A204.1 (cell line): ENCODE measurements at regions not wholly inside any gene's neighbourhood (a gene's known extent, or its start where the extent isn't known, plus 50 kb on each side); places are given as distances from the start of the nearest gene placed in this dataset.
"Not testable (repeated sequence)": the region's sequence is repeated elsewhere in the genome, so short reads cannot be mapped to it uniquely, and the experiment has no call there.

Source experiments
- FAIRE-seq: peaks from 2 replicates; lab custom pipeline; 2012; peaks lifted over from hg19 to GRCh38; lab: Jason Lieb, UNC

DNA sequence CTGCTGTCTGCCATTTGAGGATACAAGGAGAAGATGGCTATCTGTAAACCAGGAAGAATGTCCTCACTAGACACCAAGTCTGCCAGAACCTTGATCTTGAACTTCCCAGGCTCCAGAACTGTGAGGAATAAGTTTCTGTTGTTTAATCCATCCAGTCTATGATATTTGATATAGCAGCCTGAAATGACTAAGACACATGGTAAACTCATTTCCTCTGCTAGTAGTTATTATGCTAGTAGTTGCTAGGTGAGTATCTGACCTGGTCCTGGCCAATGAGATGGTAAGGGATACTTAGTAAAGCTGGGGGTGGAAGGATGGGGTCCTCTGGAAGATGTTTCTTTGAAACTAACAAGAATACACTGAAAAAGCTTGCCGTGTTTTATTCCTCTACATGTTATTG lies 280.7 kb upstream of the ARHGEF26 start:
- FAIRE-seq = no peak

DNA sequence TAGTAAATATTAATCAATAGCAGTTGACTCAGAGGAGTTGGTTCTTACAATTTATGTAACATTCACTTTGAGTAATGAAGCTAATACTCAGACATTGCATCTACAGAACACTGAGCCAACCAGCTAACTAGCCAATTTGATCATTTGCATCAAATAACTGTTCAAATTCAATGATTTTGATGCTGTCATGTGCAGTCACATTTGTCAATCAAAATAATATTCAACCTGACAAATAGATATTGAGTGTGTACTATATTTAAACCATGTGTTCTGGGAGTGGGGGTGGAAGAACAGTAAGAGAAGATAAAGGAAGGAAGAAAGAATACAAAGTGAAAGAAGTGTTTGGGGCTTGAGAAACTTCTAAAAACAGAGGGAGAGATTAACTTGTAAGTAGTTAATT lies 277.2 kb upstream of the ARHGEF26 start:
- FAIRE-seq = no peak

DNA sequence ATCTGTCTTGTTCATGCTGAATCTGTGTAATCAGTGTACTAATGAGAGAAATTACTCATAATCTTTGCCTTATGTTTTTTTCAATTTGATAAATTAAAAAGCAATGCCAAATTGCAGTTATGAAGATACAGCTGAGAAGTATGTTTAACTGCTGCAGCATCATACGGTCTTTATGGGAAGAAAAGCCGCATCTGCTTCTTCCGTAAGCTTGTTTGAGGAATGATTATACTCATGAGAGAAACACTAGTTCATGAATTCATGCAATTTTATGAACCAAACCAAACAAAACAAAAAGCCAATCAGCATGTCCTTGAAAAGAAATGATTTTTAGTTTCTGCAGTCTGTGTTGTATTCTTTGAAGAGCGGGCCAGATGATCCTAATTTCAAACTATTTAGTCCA lies 275.9 kb upstream of the ARHGEF26 start:
- FAIRE-seq = no peak

DNA sequence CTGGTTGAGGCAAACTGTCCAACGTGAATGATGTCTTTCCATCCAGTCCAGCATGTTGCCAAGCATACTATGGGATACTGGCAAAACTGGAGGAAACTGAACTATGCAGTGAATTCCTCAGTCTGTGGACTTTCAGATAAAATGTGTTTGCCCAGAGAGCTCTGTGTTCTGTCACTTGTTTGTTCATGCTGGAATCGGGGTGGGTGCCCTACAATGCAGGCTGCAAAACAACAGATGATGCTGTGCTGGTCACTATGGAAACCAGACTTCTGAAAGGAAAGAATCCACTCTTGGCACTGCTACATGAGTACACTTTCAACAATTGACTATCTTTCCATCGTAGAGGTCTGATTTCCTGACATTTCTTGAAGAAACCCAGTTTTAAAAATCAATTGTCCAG lies 272.5 kb upstream of the ARHGEF26 start:
- no peak for FAIRE-seq

DNA sequence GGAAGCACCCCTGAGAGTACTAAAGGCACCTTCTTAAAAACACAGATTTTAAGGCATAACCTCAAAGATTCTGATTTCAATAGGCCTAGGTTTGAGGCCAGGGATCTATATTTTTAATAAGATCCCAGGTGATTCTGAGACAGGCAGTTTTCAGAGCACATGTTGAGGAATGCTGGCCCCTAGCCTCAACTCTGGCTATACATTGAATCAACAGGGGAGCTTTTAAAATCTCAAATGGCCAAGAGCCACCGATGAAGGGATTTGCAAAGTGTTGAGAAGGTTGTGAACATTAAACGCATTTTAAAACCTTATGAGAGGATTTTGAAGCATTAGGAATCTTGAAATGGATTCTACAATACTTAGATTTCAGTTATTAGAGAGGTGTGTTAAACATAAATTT lies 268.8 kb upstream of the ARHGEF26 start:
- FAIRE-seq = no peak

DNA sequence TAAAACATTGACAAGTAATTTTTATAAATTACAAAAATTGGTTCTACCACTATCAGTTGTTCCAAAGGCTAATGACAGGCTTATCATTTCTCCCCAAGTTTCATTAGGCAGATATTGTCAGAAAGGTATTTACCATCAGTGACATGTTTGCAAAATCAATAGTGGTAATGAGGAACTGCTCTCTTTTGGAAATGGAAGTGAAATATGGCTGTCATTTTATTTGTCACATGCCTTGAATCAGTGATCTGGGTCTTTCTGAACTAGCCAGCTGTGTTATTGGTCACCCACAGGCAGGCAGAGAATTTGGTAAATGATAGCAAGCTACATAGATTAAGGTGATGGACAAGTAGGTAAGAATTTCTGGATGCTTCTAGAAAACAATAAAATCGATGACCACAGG lies 268.0 kb upstream of the ARHGEF26 start:
- no peak for FAIRE-seq

DNA sequence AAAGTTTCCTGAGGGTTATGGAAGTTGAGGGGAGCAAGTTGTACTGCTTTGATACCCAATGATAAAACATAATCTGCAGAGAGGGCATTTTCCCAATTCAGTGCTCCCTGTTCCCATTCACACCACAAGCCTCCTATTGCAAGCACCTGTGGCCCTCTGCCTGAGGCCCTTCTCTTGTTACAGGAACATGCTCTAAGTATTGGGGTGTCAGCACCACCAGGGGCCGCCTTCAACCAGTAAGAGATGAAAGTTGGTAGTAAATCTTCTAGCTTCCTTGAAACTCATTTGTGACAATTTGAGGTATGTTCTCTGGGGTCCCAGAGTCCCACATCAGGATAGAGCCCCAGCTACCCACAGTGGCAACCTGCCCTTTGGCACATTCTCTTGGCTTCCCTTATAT lies 265.4 kb upstream of the ARHGEF26 start:
- FAIRE-seq = no peak

DNA sequence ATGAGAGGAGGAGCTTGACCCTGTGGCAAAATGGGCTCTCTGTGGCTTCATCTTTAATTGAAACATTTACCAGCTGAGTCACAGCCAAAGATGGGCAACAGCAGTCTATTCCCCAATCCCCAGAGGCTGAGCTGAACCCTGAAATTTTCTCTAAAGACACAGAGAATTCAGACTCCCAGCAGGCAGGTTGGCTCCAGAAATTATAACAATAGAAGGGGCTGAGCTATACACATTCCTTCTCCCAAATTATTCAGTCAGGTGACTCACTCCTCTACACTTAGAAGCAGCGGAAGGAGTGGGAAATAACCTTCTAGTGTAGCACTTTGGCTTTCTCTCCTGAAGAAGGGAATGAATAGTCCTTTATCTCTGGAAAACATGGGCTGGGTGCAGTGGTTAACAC lies 264.3 kb upstream of the ARHGEF26 start:
- FAIRE-seq = no peak

DNA sequence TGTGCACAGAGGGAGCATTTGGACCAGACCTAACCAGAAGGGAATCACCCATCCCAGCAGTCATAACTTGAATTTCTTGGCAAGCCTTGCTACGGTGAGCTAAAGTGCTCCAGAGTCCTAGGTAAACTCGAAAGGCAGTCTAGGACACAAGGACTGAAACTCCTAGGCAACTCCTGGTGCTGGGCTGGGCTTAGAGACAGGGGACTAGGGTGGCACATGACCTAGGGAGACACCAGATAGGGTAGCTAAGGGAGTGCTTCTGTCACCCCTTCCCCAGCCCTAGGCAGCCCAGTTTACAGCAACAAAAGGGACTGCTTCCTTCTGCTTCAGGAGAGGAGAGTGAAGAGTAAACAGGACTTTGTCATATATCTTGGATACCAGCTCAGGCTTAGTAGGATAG lies 256.4 kb upstream of the ARHGEF26 start:
- FAIRE-seq = no peak

DNA sequence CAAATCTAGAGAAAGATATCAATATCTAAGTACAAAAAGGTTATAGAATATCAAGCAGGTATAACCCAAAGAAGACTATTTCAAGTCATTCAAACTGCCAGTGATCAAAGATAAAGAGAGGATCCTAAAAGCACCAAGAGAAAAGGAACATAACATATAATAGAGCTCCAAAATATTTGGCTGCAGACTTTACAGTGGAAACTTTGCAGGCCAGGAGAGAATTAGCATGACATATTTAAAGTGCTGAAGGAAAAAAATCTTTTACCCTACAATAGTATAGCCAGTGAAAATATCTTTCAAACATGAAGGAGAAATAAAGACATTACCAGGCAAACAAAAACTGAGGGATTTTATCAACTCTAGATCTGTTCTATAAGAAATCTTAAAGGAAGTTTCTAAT lies 254.3 kb upstream of the ARHGEF26 start:
- no peak for FAIRE-seq

DNA sequence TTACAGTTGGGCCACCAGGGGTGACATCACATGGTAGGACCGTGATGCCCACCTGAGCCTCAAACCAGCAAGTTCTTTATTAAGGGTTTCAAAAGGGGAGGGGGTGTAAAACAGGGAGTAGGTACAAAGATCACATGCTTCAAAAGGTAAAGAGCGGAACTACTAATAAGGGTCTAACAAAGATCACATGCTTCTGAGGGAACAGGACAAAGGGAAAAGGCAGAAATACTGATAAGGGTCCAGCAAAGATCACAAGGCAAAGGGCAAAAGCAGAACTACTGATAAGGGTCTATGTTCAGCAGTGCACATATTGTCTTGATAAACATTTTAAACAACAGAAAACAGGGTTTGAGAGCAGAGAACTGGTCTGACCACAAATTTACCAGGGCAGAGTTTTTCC lies 246.8 kb upstream of the ARHGEF26 start:
- FAIRE-seq = not testable (repeated sequence)

DNA sequence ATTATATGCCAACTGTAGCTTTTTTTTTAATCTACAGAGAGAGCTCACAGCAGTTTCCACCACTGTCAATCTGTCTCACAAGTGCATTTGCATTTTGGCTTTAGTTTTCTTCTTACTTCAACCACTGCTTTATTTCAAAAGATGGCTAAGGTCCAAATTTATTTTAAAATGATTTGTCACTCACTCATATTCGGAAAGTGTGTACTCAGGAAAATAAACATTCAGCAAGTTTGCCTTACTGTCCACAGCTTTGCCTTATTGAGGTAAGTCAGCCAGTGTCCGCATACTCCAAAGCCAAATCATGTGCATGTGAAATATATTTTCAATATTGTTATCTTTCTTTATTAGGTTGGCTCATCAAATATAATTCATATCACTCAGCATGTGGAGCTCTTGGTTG lies 240.7 kb upstream of the ARHGEF26 start:
- no peak for FAIRE-seq

DNA sequence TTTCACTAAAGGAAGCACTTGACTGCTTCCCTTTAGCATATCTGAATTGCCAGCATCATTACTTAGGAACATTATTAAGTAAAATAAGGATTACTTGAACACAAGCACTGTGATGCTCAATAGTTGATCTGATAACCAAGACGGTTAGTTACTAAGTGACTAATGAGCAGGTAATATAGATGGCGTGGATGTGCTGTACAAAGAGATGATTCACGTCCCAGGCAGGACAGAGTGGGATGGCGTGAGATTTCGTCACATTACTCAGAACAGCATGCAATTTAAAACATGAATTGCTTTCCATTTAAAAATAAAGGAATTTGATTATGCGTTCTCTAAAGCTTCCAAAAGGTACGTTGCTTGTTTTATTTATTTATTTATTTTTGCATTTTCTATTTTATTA lies 240.0 kb upstream of the ARHGEF26 start:
- no peak for FAIRE-seq

DNA sequence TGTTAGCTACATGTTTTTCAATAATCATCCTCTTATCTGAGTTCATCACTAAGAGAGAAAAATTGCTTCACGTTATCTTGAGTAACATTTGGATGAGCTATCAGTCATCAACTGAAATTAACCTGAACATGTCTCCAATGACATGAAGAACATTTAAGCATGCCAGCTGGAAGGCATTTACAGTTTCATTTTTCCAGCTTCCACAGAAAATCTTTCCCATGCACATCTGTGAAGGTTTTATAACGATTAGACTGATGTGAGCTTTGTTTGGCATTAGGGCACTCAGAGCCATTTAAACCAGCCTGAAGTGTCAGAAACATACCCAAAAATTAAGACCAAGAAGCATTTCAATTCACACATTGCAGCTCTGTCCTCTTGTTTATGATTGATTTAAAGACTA lies 235.8 kb upstream of the ARHGEF26 start:
- FAIRE-seq = no peak

DNA sequence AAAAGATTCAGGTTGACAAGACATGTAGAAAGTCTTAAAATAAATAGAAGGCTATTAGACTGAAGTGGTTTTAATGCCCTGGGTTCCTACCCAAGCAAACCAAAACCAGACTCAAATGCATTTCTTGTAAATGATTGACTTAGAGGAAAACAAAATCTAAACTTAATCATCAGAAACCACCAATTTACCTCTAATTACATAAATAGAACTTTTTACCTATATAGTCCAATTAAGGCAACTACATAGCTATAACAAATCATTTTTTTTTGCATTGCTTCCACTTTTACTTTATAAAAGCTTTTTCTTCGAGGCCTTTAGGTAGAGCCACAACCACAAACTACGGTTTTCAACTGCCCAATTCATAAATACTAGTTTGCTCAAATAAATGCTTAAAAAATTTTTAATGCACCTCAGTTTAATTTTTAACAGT lies 231.3 kb upstream of the ARHGEF26 start:
- FAIRE-seq = no peak

DNA sequence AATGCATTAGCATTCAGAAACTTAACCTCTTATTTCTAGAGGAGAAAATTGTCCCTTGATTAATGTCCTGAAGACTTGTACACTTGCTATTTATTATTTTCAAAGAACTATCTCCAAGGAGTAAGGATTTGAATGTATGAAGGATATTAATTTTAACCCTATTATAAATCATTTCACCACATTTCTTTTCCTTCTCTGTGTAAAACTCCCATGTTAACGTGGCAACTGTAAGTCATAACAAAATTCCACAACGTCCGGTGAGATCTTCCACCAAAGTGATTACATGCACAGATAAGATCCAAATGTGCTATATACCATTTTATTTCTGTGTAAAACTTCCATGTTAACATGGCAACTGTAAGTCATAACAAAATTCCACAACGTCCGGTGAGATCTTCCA lies 229.1 kb upstream of the ARHGEF26 start:
- no peak for FAIRE-seq

DNA sequence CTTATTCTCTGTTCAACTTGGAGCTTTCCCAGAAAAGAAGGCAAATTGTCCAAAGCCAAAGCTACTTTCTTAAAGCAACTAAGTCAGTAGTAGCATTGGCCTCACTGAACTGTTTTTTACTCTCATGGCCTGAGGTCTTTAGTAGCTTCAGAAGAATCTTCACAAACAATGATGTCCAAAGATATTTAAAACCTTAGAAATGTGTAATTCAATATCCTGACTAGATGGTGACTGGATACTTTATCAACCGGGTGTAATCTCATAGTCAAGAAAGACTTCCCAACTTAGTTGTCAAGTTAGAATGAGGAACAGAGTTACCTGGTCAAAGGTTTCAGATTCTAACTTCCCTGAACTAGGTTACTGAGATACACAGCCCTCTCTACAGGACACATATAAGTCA lies 226.3 kb upstream of the ARHGEF26 start:
- no peak for FAIRE-seq

DNA sequence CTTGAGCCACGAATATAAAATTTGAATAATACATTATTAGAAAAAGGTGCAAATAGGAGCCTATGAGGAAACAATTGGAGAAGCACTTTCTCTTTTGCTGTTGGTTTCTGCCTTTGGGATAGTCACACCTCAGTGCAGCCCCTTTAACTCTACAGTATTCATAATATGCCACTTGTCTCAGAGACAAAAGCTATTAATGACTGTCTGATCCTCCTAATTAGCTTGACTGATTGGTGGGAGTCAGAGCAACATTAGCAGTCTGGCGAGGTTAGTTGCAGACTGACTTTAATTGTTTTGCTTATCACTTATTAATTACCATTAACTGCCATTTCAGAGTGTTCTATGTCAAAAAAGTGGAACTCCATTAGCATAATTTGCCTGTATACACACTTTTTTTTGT lies 225.0 kb upstream of the ARHGEF26 start:
- FAIRE-seq = no peak

DNA sequence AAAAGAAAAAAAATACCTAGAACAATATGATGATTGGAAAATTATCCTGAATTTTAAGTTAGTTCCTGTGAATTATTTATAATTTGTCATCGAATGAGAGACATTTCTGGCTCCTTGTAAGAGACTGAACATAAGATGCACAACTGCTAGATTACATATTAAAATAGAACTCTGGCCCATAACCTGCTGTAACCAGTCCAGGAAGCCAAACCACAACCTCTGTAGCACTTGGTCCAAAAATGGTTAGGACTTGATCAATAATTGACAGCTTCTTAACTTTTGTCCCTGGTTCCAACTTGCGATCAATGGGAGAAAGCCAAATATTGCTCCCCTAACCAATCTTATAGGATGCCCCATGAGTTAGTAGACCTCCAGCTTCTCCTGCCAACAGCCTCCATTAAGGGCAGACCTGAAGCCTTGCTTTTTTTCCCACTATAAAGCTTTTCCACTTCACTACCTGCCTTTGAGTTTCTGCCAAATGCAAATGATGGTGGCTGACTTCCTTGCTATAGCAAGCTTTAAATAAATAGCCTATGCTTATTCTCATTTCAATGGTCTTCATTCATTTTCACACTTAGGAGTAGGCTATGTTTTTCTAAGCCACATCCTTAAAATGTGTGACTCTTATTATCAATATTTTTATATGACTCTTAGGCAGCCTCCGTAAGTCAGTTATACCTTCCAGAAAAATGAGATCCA lies 224.0 kb upstream of the ARHGEF26 start:
- no peak for FAIRE-seq

DNA sequence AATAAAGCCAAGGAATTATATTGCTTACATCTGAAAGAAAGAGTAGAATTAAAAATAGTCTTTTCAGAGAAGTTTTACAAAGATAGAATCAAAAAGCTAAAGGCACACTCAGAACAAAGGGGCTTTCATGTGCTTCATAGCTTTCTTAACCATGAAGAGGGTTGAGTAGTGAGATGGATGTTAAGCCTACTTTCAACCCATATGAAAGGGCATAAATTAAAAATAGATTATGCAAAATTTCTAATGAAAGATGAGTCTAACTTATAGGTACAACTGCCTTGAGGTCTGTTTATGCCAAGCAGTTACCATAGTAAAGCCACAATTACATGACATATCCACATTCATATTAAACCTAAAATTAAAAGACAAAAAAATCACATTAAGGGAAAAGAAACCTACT lies 223.3 kb upstream of the ARHGEF26 start:
- FAIRE-seq = no peak

DNA sequence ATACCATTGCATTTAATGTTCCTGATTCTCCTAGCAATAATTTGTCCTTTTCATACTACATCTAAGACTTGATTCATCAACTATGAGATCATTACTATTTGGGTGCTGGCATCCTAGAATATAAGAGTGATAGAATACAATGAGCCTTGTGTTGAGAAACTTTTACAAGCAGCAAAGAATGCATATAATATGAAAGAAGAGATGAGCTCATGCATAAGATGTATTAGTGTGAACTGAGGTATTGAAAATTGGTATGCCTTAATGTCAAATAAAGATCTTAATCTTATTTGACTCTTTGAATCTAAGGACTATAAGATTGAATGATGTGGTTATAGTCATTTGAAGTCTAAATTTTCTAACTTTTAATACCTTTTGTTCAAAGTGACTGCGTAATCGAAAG lies 220.0 kb upstream of the ARHGEF26 start:
- FAIRE-seq = no peak

DNA sequence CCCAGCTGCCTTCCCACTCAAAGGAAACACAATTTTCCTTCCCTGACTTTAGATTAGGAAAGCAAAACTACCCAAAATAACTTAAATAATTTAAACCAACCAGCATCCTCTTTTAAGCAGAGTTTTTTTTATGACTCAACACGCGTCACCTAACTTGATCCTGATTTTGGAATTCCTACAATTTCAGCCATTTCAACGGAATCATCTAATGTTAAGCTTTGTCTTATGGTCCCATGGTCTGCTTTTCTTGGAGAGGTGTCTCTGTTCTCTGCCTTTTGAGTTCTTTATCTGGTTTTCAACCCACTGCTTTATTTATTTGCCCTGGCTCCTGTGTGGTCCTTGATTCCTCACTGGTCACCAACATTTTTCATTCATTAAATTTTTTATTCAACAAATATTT lies 219.2 kb upstream of the ARHGEF26 start:
- FAIRE-seq = no peak

DNA sequence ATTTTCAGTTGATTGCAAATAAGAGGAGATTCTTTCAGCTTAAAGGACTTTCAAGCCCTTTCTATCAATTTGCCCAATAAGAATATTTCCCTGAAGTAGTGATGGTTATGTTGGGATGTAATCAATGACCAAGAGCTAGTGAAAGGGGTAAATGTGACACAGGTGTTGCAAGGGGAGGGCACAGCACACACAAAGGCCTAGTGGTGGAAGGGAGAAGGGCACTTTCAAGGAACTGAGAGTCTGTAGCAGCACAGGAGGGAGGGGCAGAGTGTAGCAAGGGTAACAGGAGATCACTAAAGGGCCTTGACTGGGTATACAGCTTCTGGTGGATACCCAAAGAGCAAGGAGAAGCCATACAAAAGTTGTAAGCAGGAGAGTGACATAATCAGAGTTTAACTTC lies 217.8 kb upstream of the ARHGEF26 start:
- no peak for FAIRE-seq

DNA sequence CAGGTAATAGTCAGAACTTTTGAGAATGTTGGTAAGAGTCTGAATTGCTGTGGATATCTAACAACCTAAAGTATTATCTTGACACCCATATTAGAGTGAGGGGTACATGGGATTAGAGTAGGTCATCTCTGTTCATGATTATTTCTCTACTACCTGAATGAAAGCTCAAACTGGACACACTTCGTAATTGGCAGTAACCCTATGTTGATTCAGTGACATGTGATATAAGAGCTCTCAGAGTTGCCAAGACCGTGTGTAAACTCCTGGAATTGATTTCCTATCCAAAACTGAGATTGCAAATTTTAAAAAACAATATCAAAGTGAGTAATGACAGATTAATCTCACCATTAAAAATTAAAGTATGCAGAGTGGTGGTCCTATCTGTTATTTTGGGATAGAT lies 214.8 kb upstream of the ARHGEF26 start:
- no peak for FAIRE-seq

DNA sequence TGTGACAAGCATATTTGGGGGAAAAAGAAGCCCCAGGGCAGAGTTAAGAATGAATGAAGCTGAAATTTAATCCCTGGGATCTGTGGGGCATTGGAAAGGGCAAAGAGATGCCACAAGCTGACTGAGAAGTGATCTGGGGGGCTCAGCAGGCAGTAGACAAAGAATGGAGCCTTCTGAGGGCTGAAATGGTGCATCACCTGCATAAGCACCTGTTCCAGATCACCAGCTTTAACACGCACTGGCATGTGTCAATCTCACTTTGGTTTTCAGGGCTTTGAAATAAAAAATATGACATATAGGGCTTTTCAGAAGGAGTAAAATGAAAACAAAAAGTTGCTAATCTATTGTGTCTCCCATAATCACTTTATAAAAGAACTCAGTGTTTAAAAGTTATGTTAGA lies 210.8 kb upstream of the ARHGEF26 start:
- FAIRE-seq = no peak
